GM21825 (cell line): ENCODE measurements at regions not wholly inside any gene's neighbourhood (a gene's known extent, or its start where the extent isn't known, plus 50 kb on each side); places are given as distances from the start of the nearest gene placed in this dataset.

Experiments
- ATAC-seq: cut with Tn5 transposase; IDR thresholded peaks from one replicate; pipeline ENCODE4 v1.9.1; 2021; ENCODE audit warnings: mild to moderate bottlenecking, moderate library complexity; ENCODE audit not compliant: unreplicated experiment

DNA sequence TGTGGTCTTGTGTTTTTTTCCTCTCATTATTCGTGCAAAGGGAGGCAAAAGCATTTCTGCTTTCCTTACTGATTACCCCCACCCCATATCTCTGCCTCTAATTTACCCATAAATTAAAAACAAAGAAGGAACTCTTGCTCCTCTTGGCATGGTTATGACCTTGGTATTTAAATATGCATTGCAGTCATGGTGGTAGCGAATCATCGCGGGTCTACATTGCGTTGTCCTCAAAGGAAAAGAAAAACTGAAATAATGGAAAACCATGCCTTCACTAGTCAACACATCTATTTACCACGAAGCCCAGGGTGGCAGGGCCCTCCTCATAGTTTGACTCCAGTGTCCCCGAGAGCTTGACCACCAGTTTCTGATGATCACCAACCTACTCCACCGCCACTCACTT, 126.7 kb upstream of the PARP11 start:
- no peak for ATAC-seq

DNA sequence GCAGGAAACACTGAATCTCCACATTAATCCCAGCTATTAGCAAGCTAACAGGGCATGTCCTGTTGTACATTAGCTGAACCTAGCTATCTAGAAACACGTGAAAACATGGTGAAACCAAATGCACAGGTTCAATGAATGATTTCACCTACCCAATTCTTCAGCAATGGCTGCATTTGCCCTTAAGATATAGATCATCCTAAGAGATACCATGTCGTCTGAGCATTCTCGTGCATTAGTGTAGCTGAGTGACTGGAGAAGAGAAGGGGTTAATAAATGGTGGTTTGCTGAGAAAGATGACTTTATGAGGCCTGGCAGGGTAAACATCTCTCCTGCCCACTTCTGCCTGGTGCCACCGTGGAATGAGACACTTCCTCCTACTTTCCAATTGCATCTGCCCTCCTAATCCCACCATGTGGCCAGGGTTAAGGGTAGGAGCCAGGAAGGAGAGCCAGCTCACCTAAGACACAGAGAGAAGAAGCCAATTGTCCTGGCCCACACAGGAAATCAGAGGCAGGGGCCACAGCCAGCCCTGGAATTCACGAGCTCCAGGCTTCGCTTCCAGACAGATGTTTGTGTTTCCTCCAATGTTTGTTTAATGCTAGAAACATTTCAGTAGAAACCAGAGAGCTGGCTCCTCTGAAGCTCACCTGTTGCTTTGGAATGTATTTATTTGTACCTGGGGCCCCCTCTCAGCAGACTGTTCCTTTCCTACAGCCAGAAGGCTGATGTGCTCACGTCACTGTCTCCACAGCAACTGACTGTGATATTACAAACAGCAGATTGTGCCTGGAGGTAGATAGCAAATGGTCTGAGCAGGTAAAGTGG, 126.0 kb upstream of the PARP11 start:
- no peak for ATAC-seq

DNA sequence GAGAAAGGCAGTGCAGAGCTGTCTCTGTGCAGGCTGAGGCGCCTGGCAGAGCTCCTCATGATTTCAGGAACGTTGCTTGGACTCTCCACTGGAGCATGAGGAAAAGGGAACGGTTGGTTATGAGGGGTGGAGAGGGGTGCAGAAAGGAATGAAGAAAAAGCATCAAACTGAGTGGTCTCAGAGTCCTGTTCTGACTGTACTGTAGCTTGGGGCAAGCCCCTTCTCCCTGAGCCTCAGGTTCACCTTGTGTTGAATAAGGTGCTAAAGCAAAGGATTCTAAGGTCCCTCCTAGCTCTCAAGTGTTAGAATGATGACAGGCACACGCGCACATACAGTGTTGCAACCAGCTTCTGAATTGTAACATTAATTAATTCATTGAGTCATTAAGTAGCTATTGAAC, 125.2 kb upstream of the PARP11 start:
- ATAC-seq = no peak

DNA sequence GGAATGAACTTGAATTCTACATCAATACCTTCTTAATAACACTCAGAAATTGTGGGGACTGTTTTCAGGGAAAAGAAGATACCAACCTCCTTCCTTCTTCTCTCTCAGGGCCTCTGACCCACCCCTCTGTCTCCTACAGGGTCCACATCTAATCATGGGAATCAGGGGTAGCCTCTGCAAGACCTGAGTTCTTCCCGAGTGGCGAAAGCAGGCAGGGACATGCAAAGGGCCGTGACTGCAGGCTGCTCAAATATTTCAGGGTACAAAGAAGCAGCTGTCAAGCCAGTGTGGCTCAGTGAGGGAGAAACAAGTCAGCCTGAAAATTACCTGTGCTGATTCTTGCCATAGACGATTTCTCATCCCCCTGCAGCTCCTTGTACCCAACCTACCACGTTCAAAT, 123.1 kb upstream of the PARP11 start:
- no peak for ATAC-seq

DNA sequence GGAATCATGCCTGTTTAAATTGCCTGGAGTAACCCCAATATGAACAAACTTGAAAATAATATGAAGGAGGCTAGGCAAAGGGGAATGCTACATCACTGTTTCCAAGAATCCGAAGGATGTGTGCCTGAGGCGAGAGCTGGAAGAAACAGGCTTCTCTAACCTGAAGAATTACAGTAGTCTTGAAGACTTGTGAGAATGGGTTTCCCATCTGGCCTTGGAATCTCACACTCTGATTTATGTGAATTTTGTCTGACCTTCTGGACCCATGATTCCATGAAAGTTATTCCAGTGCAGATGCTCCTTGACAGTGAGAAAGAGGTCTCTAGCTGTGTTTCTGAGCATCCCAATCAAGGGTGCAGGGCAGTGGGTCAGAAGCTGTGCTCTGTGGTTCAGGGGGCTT, 122.1 kb upstream of the PARP11 start:
- no peak for ATAC-seq

DNA sequence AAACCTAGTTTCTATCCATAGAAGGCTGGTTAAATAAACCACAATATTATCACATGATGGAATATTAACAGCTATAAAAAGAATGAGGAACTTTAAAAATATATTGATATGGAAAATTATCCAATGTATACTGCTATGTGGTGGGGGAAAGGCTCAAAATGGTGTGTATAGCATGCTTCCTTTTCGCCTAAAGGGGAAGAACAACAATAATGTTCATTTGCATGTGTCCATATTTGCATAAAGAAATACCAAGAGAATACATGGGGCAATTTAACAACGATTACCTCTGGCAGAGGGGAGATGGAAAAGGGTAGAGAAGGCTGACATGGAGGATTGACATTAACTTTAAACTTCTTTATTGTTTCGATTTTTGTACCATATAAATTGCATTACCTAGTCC, 121.3 kb upstream of the PARP11 start:
- ATAC-seq = no peak

DNA sequence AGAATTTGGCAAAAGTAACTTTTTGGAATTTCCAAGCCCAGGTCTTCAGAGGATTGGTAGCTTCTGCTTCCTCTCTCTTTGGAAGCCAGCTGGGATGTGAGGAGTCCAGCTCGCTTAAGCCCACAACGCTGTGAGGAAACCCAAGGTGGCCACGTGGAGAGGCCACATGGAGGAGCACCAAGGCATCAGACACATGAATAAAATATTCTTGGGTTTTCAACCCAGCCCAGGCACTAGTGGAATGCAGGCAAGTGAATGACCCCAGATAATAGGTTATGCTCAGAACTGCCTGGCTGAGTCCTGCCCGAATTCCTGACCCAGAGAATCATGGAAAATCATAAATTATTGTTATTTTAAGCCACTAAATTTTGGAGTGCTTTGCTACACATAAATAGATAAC, 119.7 kb upstream of the PARP11 start:
- no peak for ATAC-seq

DNA sequence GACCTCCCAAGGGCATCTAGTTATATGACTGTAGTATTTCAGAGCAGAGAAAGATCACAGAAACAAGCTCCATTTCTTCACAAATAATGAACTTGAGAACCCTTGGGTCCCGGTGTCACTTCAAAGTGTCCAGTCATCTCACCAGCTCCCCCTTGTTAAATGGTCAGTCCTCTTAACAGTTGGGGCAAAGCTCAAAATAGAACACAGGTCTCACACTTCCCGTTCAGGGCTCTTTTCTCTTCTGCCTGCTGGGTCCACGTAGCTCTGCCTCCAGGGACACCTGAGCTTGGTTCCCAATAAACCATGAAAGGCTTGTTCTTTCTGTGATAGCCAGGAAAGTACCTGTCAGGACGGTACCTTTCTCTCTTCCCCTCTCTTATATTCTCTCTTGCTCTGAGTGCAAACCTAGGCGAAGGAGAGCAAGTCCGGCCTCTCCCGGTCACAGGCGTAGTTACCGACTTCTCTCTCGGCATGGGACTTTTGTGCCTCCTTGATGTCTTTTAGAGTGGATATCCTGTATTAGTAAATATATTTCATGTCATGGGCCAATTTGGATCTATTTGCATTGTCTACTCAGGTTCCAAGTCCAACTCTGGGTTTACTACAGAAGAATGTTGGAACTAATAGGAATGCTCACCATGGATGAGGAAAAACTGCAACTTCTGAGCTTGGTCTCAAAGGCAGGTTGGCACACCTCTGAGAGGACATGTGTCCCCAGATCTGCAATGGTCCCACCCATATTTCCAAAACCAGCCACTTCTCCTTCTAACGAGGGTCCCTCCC, 118.8 kb upstream of the PARP11 start:
- no peak for ATAC-seq

DNA sequence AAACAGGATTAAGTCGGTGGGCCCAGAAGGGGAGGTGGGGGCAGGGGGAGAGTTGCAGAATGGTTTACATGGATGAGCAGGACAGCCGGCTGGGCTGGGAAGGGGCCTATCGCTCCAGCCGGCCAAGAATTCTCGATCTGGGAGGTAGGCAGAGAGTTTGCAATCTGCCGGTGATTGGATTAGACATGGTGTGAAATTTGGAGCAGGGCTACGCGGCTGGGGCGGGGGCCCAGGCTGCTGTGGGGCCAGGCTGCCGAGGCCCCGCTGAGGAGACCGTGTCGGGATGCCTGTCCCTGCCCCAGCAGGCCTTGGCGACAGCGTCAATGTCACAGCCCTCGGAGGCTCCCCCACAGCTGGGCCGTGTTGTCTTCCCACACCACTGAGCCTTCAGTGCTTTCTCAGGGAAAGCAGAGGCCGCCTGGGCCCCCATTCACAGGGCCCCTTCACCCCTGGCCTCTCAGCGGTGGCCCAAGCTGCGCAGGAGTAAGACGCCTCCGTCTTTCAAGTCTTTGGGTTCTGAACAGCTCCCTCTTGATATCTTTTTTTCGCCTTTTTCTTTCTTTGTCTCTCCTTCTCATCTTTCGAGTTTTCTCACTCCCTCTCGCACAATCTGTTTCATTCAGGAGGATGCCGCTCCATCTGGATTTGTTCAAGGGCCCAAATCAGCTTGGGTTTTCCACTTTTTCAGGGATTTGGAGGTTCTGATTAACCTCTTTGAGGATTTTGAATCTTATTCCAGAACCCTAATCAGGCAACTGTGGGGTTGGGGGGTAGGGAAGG, 117.5 kb upstream of the PARP11 start:
- no peak for ATAC-seq

DNA sequence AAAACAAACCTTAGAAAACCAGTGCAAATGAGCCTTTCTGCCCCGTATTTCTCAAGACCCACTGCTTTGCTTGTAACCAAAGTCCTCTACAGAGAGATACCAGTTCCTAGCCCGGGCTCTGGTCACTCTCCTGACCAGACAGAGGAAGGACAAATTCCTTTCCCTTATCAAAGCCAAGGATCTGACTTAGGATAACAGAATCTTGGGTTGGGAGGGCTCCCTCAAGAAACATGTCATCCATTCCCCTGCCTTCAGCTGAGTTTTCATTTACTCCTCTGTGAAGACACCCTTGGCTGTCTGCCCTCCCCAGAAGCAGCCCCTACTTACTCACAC, 116.0 kb upstream of the PARP11 start:
- no peak for ATAC-seq

DNA sequence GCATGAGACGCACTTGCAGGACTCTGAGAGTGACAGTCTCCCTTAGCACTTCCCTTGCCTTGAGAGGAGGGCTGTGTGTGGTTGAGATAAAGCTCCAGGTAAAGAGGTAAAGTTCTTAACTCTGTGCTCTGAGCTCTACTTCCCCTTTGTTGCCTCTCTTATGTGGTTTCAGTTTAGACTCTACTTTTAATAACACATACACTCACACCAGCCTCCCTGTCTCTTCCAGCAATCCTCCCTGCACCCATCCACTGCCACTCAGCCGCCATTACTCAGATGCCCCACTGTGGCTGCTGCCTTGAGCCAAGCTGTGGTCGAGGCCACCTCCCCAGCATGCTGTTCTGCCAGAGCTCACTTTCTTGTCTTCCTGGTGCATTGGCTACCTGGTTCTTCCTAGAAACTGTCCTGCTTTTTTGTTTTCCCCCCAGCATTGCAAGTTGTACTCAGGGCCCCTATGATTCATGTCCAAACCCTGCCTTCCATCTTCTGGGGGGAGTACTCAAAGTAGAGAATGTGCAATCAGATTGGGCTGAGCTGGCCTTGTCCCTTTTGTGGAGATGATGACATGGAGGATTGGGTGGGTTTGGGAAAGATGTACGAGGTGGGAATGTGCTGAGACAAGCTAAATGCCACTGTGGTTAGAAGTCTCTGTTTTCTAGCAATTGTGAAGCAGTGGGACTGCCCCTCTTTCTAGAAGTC, 115.5 kb upstream of the PARP11 start:
- ATAC-seq = no peak

DNA sequence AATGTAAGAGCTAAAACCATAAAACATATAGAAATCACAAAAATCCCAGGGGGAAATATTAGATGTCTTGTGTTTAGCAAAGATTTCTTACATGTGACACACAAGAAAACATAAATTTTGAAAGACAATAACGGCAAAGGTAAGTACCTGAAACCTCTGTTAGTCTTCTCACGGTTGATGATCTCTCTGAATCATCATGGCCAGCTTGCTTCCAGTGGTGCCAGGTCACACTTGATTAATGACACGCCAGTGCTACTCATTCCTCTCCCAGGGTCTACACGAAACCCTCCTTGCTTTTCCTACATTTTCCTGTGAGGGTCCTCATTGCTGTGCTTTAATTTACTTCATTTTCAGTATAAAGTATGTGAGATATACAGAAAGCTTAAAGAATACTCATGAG, 114.4 kb upstream of the PARP11 start:
- ATAC-seq = no peak

DNA sequence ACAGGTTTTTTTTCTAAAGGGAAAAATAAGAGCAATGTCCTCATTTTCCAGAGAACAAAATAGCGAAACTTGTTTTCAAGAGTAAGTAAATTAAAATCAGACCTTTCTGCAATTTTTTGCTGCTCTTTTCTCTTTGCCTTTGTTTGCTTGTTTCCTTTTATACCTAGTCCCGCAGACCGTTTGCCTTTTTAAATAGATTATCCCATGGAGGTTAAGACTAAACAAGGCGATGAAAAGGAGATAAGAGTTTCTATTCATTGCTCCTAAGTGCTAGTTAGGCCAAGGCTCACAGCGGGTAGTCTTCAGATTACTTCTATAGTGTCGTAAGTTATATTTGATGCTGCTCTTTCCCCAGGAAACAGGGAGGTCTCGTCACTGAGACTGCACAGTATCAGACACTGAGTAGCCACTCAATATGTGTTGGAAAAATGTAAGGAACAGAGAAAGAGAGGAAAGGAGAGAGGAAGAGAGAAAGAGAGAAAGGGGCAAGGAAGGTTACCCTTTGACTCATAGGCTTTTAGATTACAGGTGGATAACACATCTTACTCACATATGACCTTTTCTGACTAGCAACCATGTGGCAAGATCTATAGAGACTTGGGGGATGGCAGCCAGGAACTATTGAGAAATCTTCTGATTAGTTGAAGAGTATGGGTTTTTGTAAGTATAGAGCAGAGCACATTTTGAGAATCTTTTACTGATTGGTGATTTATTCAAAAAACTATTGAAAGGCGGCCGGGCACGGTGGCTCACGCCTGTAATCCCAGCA, 107.5 kb upstream of the PARP11 start:
- no peak for ATAC-seq

DNA sequence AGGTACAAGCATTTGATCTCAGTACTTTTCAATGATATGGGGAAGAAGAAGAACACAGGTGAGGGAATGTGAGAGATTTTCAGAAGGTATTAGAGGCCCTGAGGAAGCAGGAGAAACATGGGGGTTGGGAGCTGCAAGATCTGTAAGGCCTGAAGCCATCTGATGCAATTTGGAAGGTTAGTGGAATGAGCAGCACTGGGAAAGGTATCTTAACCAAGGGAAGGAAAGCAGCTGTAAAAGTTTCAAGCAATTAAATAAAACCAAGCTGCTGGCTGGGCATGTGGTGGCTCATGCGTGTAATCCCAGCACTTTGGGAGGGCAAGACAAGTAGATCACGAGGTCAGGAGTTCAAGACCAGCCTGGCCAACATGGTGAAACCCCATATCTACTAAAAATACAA, 104.4 kb upstream of the PARP11 start:
- no peak for ATAC-seq

DNA sequence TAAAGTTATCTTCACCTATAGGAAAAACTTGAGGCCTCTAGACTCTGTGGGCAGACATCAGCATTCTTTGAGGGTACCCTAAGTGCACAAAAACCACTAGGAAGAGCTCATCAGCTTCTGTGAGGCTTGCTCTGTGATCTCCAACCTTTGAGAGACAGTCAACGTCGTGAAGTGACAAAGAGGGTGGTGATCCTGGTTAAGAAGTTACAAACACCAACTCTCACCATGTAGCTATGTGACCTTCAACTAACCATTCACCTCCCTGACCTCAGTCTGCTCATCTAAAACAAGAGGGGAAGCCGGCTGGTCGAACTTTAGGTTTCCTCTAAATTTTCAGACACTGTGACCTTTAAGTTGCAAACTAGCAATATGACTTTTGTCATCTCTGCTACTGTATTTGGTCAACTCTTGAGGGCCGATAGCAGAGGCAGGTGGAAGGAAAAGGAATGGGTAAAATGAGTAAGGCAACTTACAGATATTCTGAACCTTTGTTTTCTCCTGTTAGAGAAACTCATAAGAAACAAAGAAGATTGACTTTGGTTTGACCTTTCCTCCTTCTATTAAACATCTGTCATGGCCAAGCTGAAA, 103.2 kb upstream of the PARP11 start:
- no peak for ATAC-seq

DNA sequence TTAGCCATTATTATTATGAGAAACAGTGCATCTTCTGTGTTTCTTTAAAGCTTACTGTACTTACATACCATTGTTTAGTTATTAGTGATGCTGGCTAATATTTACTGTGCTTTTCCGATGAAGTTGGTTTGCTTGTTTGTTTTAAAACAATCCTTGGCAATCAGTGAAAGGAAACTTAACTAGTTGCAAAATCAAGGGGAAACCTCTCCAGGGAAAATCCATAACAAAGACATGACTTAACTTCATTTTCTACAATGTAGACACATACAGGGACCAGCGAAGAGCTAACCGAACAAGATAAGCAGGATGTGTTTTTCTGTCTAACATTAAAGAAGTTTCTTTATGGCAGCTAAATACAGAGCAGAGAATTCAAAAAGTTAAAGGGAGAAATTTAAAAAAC, 102.5 kb upstream of the PARP11 start:
- ATAC-seq = no peak

DNA sequence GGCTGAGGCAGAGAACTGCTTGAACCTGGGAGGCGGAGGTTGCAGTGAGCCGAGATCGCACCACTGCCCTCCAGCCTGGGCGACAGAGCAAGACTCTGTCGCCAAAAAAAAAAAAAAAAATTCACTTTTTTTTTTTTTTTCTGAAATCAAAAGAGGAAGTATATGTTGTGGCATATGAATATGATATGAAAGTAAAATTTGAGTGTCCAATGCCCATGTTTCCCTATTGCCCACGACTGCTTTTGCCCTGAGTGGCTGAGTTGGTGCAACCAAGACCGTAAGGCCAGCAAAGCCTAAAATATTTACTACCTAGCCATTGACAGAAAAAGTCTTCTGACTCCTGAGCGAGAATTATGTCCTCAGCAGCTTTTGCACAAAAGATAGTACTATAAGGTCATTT, 101.7 kb upstream of the PARP11 start:
- ATAC-seq = no peak

DNA sequence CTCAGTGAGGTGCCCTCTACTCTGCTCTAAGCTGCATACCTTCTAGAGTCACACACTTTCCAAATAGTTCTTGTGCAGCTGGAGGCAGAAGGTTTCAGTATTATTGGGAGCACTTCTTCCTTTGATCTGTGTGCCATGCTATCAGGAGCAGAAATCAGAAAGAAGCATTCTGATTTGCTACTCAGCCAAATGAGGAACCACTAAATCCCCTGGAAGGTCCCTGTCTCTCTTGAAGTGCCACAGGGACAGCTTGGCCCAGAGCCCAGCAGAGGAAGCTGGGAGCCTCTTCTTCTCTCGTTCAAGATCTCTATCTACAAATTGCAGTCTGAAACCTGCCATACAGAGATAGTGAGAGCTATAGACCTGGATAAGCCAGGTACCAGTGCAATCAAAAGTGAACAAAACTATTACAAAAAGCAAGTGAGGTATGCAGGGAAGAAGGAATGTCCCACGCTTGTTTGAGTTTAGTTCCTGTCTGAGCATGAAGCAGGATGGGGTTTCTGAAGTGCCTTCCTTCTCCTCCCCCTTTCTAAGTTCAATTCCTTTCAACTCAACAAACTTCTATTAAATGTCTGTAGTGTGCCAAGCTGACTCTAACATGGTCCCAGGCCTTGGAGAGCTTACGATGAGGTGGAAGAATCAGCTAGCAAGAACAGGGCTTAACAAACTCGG, 100.9 kb upstream of the PARP11 start:
- ATAC-seq = no peak

DNA sequence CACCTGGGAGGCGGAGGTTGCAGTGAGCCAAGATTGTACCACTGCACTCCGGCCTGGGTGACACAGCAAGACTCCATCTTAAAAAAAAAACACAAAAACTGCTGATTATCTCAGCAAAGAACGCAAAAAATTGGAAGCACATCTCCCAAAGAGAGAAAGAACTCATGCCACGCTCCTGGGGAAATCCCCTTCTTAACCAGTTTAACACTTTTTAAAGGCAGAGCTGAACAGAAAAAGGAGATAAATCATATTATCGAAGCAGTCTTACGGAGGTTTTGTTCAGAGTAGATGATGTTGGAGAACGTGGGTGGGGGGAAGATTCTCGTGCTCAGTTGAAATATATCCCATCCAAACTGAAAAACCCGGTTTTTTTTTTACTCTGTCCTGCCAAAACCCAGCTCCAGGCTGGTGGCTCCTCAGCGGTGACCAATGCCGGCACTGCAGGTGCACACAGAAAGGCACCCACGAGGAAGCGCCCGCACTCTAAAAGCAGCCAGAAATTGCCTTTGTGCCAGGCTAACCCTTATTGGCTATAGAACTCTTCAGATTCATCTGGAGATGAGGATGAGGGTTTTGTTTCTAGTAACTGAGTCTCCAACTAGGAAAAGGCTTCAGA, 100.2 kb upstream of the PARP11 start:
- no peak for ATAC-seq
